DND-41 (cell line): ENCODE measurements at regions not wholly inside any gene's neighbourhood (a gene's known extent, or its start where the extent isn't known, plus 50 kb on each side); places are given as distances from the start of the nearest gene placed in this dataset.
"Not testable (repeated sequence)": the region's sequence is repeated elsewhere in the genome, so short reads cannot be mapped to it uniquely, and the experiment has no call there.

ENCODE experiments used
- ATAC-seq: fragments of 200-7000 bp; cut with Tn5 transposase; 3 replicates; pipeline ENCODE4 v1.9.1; 2021; ENCODE audit warnings: low read depth; ENCODE audit not compliant: insufficient read depth
- DNase-seq: peaks from one replicate; pipeline ENCODE4 v3.0.0-alpha.2; 2020
- H2AFZ ChIP-seq: 2 replicates; pipeline ENCODE4 v1.6.0; 2012; ENCODE audit warnings: low read depth, low read length
- H3K27ac ChIP-seq: 2 replicates; pipeline ENCODE4 v1.5.1; 2012; ENCODE audit warnings: low read length, inconsistent platforms
- H3K27me3 ChIP-seq: fragments of 200-600 bp; sonication (generic); 2 replicates; pipeline ENCODE4 v1.6.0; 2012; ENCODE audit warnings: low read length, mild to moderate bottlenecking, inconsistent platforms; ENCODE audit not compliant: insufficient read depth, poor library complexity
- H3K36me3 ChIP-seq: 2 replicates; pipeline ENCODE4 v1.5.1; 2012; ENCODE audit warnings: low read length, inconsistent platforms; ENCODE audit not compliant: insufficient read depth
- H3K4me1 ChIP-seq: 2 replicates; pipeline ENCODE4 v1.5.1; 2012; ENCODE audit warnings: mild to moderate bottlenecking, low read length; ENCODE audit not compliant: insufficient read depth
- H3K4me2 ChIP-seq: 2 replicates; pipeline ENCODE4 v1.6.0; 2012; ENCODE audit warnings: mild to moderate bottlenecking, moderate library complexity, low read length, inconsistent platforms; ENCODE audit not compliant: insufficient read depth
- H3K4me3 ChIP-seq, 2 experiments: fragments of 200-600 bp in 1 of 2; shearing (Covaris generic) in 1 of 2; 2 replicates each; pipeline ENCODE4 v1.5.1; 2012 to 2016; ENCODE audit warnings: inconsistent platforms in 2 of 2, low read length in 2 of 2, mild to moderate bottlenecking in 2 of 2, low read depth in 1 of 2, moderate library complexity in 1 of 2
- H3K79me2 ChIP-seq: 2 replicates; pipeline ENCODE4 v1.6.0; 2012; ENCODE audit warnings: low read length, inconsistent platforms; ENCODE audit not compliant: insufficient read depth
- H3K9ac ChIP-seq: 2 replicates; pipeline ENCODE4 v1.6.0; 2012; ENCODE audit warnings: low read depth, mild to moderate bottlenecking, inconsistent platforms, low read length, moderate library complexity
- H3K9me3 ChIP-seq: 2 replicates; pipeline ENCODE4 v1.5.1; 2012; ENCODE audit warnings: low read length, moderate library complexity, mild to moderate bottlenecking, inconsistent platforms; ENCODE audit not compliant: insufficient read depth, severe bottlenecking
- H4K20me1 ChIP-seq: 2 replicates; pipeline ENCODE4 v1.6.0; 2012; ENCODE audit warnings: low read length; ENCODE audit not compliant: insufficient read depth
- EZH2 ChIP-seq: IDR thresholded peaks from 3 replicates; pipeline ENCODE4 v1.6.1; 2012; ENCODE audit warnings: borderline replicate concordance, low read depth, mild to moderate bottlenecking, moderate library complexity, low read length, inconsistent platforms; ENCODE audit not compliant: severe bottlenecking
- TF ChIP-seq, protein P1 (sequence below): IDR thresholded peaks from 2 replicates; pipeline ENCODE4 v1.5.1; 2012; ENCODE audit warnings: borderline replicate concordance, low read length, moderate library complexity, mild to moderate bottlenecking; ENCODE audit not compliant: poor library complexity, severe bottlenecking; ENCODE audit errors: extremely low read depth

DNA sequence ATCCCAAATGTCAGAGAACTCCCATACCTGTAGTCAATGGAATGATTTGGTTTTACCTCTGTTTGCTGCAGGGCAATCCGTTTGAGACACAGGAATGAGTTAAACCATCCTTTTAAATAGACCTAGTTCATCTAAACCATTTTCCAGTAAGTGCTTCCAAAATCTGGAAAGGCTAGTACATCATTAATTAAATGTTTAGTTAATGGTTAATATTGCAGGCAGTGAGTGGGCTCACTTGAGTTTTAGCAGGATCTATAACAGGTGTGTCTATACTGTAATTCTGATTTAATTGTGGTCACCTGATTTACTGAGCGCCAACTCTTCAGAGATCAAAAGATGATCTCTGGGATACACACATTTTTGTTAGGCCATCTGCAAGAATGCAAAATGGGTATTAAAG lies 353.9 kb upstream of the ROPN1 start:
- no peak overlapping the region for H3K4me3 ChIP-seq

DNA sequence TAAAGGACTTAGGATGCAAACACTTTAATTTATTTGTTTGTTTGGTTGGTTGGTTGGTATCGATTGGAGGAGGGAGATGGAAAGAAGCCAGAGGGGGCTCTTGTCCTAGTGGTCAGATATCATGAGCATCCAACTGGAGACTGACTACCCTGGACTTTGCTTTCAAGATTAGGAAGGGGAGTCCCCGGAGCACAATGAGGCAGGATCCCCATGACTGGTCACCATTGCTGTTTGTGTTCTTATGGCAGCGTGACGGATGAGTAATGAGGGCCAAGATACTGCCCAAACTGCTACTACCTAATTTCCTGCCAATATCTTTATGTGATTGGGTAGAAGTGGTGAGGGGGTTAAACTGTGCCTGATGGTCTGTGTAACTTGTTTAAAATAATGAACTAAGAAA lies 354.6 kb upstream of the ROPN1 start:
- H4K20me1 ChIP-seq, result no peaks in the 10 kb centered on the region
- H3K9me3 ChIP-seq, result no peaks in the 10 kb centered on the region
- H3K4me2 ChIP-seq, result no peak overlapping the region
- no peaks in the 10 kb centered on the region for H3K4me1 ChIP-seq
- H3K9ac ChIP-seq, result no peak overlapping the region
- DNase-seq (no peak), ATAC-seq (no peak)
- peaks cover 5% of the 10 kb centered on the region for H3K27me3 ChIP-seq
- H3K4me3 ChIP-seq, result no peak overlapping the region
- no peaks in the 10 kb centered on the region for H3K36me3 ChIP-seq
- H2AFZ ChIP-seq, result no peak overlapping the region
- no peak overlapping the region for H3K27ac ChIP-seq
- no peaks in the 10 kb centered on the region for H3K79me2 ChIP-seq
- TF ChIP-seq, protein P1, sequence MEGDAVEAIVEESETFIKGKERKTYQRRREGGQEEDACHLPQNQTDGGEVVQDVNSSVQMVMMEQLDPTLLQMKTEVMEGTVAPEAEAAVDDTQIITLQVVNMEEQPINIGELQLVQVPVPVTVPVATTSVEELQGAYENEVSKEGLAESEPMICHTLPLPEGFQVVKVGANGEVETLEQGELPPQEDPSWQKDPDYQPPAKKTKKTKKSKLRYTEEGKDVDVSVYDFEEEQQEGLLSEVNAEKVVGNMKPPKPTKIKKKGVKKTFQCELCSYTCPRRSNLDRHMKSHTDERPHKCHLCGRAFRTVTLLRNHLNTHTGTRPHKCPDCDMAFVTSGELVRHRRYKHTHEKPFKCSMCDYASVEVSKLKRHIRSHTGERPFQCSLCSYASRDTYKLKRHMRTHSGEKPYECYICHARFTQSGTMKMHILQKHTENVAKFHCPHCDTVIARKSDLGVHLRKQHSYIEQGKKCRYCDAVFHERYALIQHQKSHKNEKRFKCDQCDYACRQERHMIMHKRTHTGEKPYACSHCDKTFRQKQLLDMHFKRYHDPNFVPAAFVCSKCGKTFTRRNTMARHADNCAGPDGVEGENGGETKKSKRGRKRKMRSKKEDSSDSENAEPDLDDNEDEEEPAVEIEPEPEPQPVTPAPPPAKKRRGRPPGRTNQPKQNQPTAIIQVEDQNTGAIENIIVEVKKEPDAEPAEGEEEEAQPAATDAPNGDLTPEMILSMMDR, result no peak
- TF ChIP-seq EZH2, result no peak

More for the DNA sequence above, 353.9 kb upstream of the ROPN1 start:
- Histone ChIP-seq H3K27me3 (peaks cover 2% of the 10 kb centered on the region), H3K4me1 (no peaks in the 10 kb centered on the region), H3K27ac (no peak overlapping the region), H3K9ac (no peak overlapping the region), H2AFZ (no peak overlapping the region), H3K4me2 (no peak overlapping the region), H3K36me3 (no peaks in the 10 kb centered on the region), H4K20me1 (peaks cover 3% of the 10 kb centered on the region), H3K79me2 (no peaks in the 10 kb centered on the region), H3K9me3 (no peaks in the 10 kb centered on the region)
- TF ChIP-seq EZH2, result no peak
- TF ChIP-seq, protein P1, result no peak
- no peak for ATAC-seq
- DNase-seq, result no peak

DNA sequence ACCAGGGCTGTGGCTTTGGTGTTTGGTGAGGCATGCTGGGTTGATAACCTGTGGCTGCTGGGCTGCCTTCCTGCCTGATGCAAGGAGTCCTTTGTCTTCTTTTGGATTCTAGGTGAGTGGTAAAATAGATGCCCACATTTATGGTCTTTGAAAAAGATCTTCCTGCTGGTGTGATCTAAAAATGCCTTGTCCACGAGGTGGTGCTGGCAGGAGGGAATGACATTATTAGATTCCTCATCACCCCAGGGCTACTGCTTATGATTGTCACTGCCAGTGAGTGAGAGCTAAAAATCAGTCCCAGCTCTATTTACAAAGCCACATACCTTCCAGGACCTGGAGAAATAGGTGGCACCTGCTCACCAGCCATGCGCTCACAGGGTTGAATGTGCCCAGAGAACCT lies 355.5 kb upstream of the ROPN1 start:
- Histone ChIP-seq H3K36me3 (no peaks in the 10 kb centered on the region), H3K27me3 (peaks cover 8% of the 10 kb centered on the region), H3K9me3 (no peaks in the 10 kb centered on the region), H3K4me1 (no peaks in the 10 kb centered on the region), H3K4me3 (no peak overlapping the region), H3K9ac (no peak overlapping the region), H3K4me2 (no peak overlapping the region), H3K79me2 (no peaks in the 10 kb centered on the region), H3K27ac (no peak overlapping the region), H2AFZ (no peak overlapping the region), H4K20me1 (no peaks in the 10 kb centered on the region)
- TF ChIP-seq, protein P1, result no peak
- no peak for TF ChIP-seq EZH2
- DNase-seq (no peak), ATAC-seq (no peak)

DNA sequence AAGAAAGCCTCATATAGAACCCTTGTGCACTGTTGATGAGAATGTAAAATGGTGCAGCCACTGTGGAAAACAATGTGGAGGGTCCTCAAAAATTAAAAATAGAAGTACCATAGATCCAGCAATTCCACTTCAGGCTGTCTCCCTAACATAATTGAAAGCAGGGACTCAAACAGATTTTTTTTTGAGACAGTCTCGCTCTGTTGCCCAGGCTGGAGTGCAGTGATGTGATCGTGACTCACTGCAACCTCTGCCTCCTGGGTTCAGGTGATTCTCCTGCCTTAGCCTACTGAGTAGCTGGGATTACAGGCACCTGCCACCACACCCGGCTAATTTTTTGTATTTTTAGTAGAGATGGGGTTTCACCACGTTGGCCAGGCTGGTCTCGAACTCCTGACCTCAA lies 356.6 kb upstream of the ROPN1 start:
- not testable (repeated sequence) for H3K36me3 ChIP-seq, H3K27ac ChIP-seq, H3K27me3 ChIP-seq, H3K79me2 ChIP-seq, H3K4me3 ChIP-seq, ATAC-seq, H3K9me3 ChIP-seq, H3K4me1 ChIP-seq, DNase-seq, H3K4me2 ChIP-seq, H2AFZ ChIP-seq, H4K20me1 ChIP-seq, H3K9ac ChIP-seq
